SK-N-SH (cell line): ENCODE measurements at regions not wholly inside any gene's neighbourhood (a gene's known extent, or its start where the extent isn't known, plus 50 kb on each side); places are given as distances from the start of the nearest gene placed in this dataset.

ENCODE experiments used
- CTCF ChIA-PET: fragments of 300-600, 350-600 bp; formaldehyde crosslinking; extraction: SDS; loops from one replicate; lab custom pipeline; 2021; lab: Yijun Ruan, JAX
- POLR2A ChIA-PET: fragments of 350-600 bp; sonication (Branson Sonifier 250); formaldehyde crosslinking; extraction: SDS; loops from one replicate; lab custom pipeline; 2020; ENCODE audit warnings: antibody characterized with exemption, inconsistent platforms; lab: Yijun Ruan, JAX
- DNase-seq: peaks from one replicate; pipeline ENCODE4 v3.0.0; 2012
- H2AFZ ChIP-seq: fragments of 200-600 bp; sonication (generic); 2 replicates; pipeline ENCODE4 v1.8.1; 2016; ENCODE audit warnings: antibody characterized with exemption, mild to moderate bottlenecking, low read depth
- H3F3A ChIP-seq: fragments of 200-600 bp; sonication (generic); replicated peaks from 2 replicates; pipeline ENCODE3; 2016; ENCODE audit warnings: antibody characterized with exemption, mild to moderate bottlenecking; ENCODE audit not compliant: insufficient read depth
- H3K27ac ChIP-seq, 2 experiments: fragments of 200-500 bp in 1 of 2; fragments of 200-600 bp in 1 of 2; sonication (Bioruptor generic) in 1 of 2; sonication (generic), shearing (Covaris generic) in 1 of 2; 2 replicates each; pipeline versions ENCODE4 v1.5.1 to v1.6.1; 2014 to 2016; ENCODE audit warnings: low read depth in 2 of 2, inconsistent platforms in 1 of 2, low read length in 1 of 2, mild to moderate bottlenecking in 1 of 2, mixed read lengths in 1 of 2
- H3K27me3 ChIP-seq: fragments of 200-600 bp; sonication (generic), shearing (Covaris generic); 2 replicates; pipeline ENCODE4 v1.6.1; 2016; ENCODE audit warnings: mixed run types; ENCODE audit not compliant: insufficient read depth
- H3K36me3 ChIP-seq, 2 experiments: fragments of 200-500 bp in 1 of 2; fragments of 200-600 bp in 1 of 2; sonication (Bioruptor generic) in 1 of 2; sonication (generic) in 1 of 2; replicated peaks in 1 of 2; 2 replicates each; pipeline versions ENCODE3 to v1.5.1; 2014 to 2016; ENCODE audit warnings: low read length in 1 of 2, mild to moderate bottlenecking in 1 of 2; ENCODE audit not compliant: insufficient read depth in 2 of 2, control insufficient read depth in 1 of 2
- H3K4me1 ChIP-seq, 2 experiments: fragments of 200-500 bp in 1 of 2; fragments of 200-600 bp in 1 of 2; sonication (Bioruptor generic) in 1 of 2; sonication (generic), shearing (Covaris generic) in 1 of 2; 2 replicates each; pipeline versions ENCODE4 v1.5.1 to v1.6.1; 2014 to 2016; ENCODE audit warnings: low read depth in 1 of 2, low read length in 1 of 2, mixed run types in 1 of 2; ENCODE audit not compliant: insufficient read depth in 2 of 2, control insufficient read depth in 1 of 2
- H3K4me2 ChIP-seq: fragments of 200-600 bp; sonication (generic), shearing (Covaris generic); 2 replicates; pipeline ENCODE4 v1.6.1; 2017; ENCODE audit warnings: mixed run types
- H3K4me3 ChIP-seq, 2 experiments: fragments of 200-500 bp in 1 of 2; fragments of 200-600 bp in 1 of 2; sonication (Bioruptor generic) in 1 of 2; sonication (generic), shearing (Covaris generic) in 1 of 2; 2 replicates each; pipeline versions ENCODE4 v1.5.1 to v1.8.1; 2014 to 2016; ENCODE audit warnings: low read depth in 2 of 2, inconsistent platforms in 1 of 2, low read length in 1 of 2, mild to moderate bottlenecking in 1 of 2, mixed read lengths in 1 of 2, moderate library complexity in 1 of 2
- H3K79me2 ChIP-seq: fragments of 200-600 bp; sonication (generic); 2 replicates; pipeline ENCODE4 v1.8.1; 2017; ENCODE audit warnings: mild to moderate bottlenecking; ENCODE audit not compliant: insufficient read depth
- H3K9ac ChIP-seq: fragments of 200-600 bp; sonication (generic); 2 replicates; pipeline ENCODE4 v1.6.1; 2017; ENCODE audit warnings: mixed run types
- H3K9me2 ChIP-seq: fragments of 200-600 bp; sonication (generic); 2 replicates; pipeline ENCODE4 v1.6.1; 2017; ENCODE audit warnings: mixed run types
- H3K9me3 ChIP-seq: fragments of 200-600 bp; sonication (generic); 2 replicates; pipeline ENCODE4 v1.6.1; 2017; ENCODE audit warnings: mixed run types, mild to moderate bottlenecking, moderate library complexity
- H4K20me1 ChIP-seq: fragments of 200-600 bp; sonication (generic); 2 replicates; pipeline ENCODE4 v1.6.1; 2017; ENCODE audit warnings: mild to moderate bottlenecking, mixed run types; ENCODE audit not compliant: insufficient read depth
- CHD2 ChIP-seq: fragments of 150-350 bp; IDR thresholded peaks from 2 replicates; pipeline ENCODE4 v1.6.1; 2018; ENCODE audit warnings: low read length; ENCODE audit not compliant: partially characterized antibody
- FOSL2 ChIP-seq: IDR thresholded peaks from 2 replicates; pipeline ENCODE4 v1.4.0; 2012; ENCODE audit warnings: low read depth, mild to moderate bottlenecking, moderate library complexity, borderline replicate concordance
- GATA2 ChIP-seq: sonication (generic); formaldehyde crosslinking; IDR thresholded peaks from 2 replicates; pipeline ENCODE4 v1.5.0; 2020; ENCODE audit warnings: mild to moderate bottlenecking, missing genetic modification reagents
- IRF3 ChIP-seq: fragments of 150-350 bp; IDR thresholded peaks from 2 replicates; pipeline ENCODE4 v1.6.1; 2016; ENCODE audit warnings: mild to moderate bottlenecking, low read depth, low read length
- JUND ChIP-seq: IDR thresholded peaks from 2 replicates; pipeline ENCODE4 v1.4.0; 2012
- MAX ChIP-seq: IDR thresholded peaks from 2 replicates; pipeline ENCODE4 v1.4.0; 2012; ENCODE audit warnings: low read depth
- POLR2AphosphoS5 ChIP-seq: IDR thresholded peaks from 2 replicates; pipeline ENCODE4 v1.6.1; 2012; ENCODE audit warnings: low read depth, low read length
- RCOR1 ChIP-seq: fragments of 150-350 bp; IDR thresholded peaks from 2 replicates; pipeline ENCODE4 v1.6.1; 2017; ENCODE audit warnings: antibody characterized with exemption, low read length
- REST ChIP-seq: IDR thresholded peaks from 2 replicates; pipeline ENCODE4 v1.6.1; 2012; ENCODE audit warnings: mild to moderate bottlenecking, low read depth, low read length, moderate library complexity
- RFX5 ChIP-seq: IDR thresholded peaks from 2 replicates; pipeline ENCODE4 v1.6.1; 2012; ENCODE audit warnings: mild to moderate bottlenecking, improper control_type of control experiment, low read length
- RXRA ChIP-seq: IDR thresholded peaks from 2 replicates; pipeline ENCODE4 v1.4.0; 2012; ENCODE audit warnings: low read depth, mild to moderate bottlenecking, borderline replicate concordance
- SIN3A ChIP-seq: IDR thresholded peaks from 2 replicates; pipeline ENCODE4 v1.6.1; 2012; ENCODE audit warnings: low read depth, mild to moderate bottlenecking, low read length, moderate library complexity, borderline replicate concordance
- USF1 ChIP-seq: IDR thresholded peaks from 2 replicates; pipeline ENCODE4 v1.4.0; 2012; ENCODE audit warnings: low read depth, borderline replicate concordance
- YY1 ChIP-seq: IDR thresholded peaks from 2 replicates; pipeline ENCODE4 v1.4.0; 2012; ENCODE audit warnings: low read depth, mild to moderate bottlenecking
- WGBS: methylation state at CpG from one replicate; pipeline ENCODE4 v1.1.6; 2017; ENCODE audit warnings: low lambda C conversion rate; 5-methylcytosine and 5-hydroxymethylcytosine counted together

- Histone ChIP-seq H3K9ac (no peak overlapping the region), H3K27me3 (no peaks in the 10 kb centered on the region), H2AFZ (no peak overlapping the region), H4K20me1 (no peaks in the 10 kb centered on the region), H3K9me2 (no peaks in the 10 kb centered on the region), H3K4me2 (no peak overlapping the region), H3K4me1 (no peaks in the 10 kb centered on the region), H3K79me2 (no peaks in the 10 kb centered on the region), H3K9me3 (no peaks in the 10 kb centered on the region), H3K27ac (no peak overlapping the region), H3K36me3 (no peaks in the 10 kb centered on the region), H3F3A (no peaks in the 10 kb centered on the region), H3K4me3 (no peak overlapping the region)
- POLR2A ChIA-PET, result no interaction called here
- no peak for TF ChIP-seq CHD2
- TF ChIP-seq USF1, result no peak
- TF ChIP-seq GATA2 (CRISPR knock-in tag), result no peak
- no peak for TF ChIP-seq MAX
- no peak for TF ChIP-seq RXRA
- no peak for TF ChIP-seq JUND
- no peak for DNase-seq
- 18% methylated on average over 5 of the region's 5 CpGs for WGBS
- CTCF ChIA-PET, result no interaction called here
Measured at GRCh38 chr9:107975426-107976010, 485.9 kb upstream of the KLF4 start.

GRCh38 chr9:107973451-107973850, 483.9 kb upstream of the KLF4 start:
- Histone ChIP-seq H3K4me3 (no peak overlapping the region), H3K9me2 (no peaks in the 10 kb centered on the region), H3K27me3 (peaks cover 8% of the 10 kb centered on the region), H3K36me3 (no peaks in the 10 kb centered on the region), H3K4me1 (no peaks in the 10 kb centered on the region), H3K4me2 (no peak overlapping the region), H3K27ac (no peak overlapping the region), H3K9ac (no peak overlapping the region), H3F3A (no peaks in the 10 kb centered on the region), H3K79me2 (no peaks in the 10 kb centered on the region), H2AFZ (no peak overlapping the region), H4K20me1 (no peaks in the 10 kb centered on the region), H3K9me3 (no peaks in the 10 kb centered on the region)
- ChIA-PET POLR2A (no interaction called here), CTCF (no interaction called here)
- WGBS, result 60% methylated on average over 1 of the region's 1 CpG
- no peak for DNase-seq
- TF ChIP-seq RCOR1 (no peak), MAX (no peak), YY1 (no peak), POLR2AphosphoS5 (no peak), FOSL2 (no peak), GATA2 (CRISPR knock-in tag) (no peak), IRF3 (no peak), RFX5 (no peak), REST (no peak), SIN3A (no peak)
